ENCODE measurements at regions not wholly inside any gene's neighbourhood (a gene's known extent, or its start where the extent isn't known, plus 50 kb on each side); places are given as distances from the start of the nearest gene placed in this dataset.

- DNase-seq, result no peak
Observed at GRCh38 chr3:80113331-80113730, 345.5 kb upstream of the ROBO1 start.

- no peak for DNase-seq
Observed at GRCh38 chr3:80099559-80100066, 331.8 kb upstream of the ROBO1 start.

GRCh38 chr3:80097674-80098073, 329.9 kb upstream of the ROBO1 start:
- DNase-seq, result no peak

- no peak for DNase-seq
Observed at GRCh38 chr3:80096909-80097308, 329.1 kb upstream of the ROBO1 start.

- no peak for DNase-seq
Observed at GRCh38 chr3:80094589-80094988, 326.8 kb upstream of the ROBO1 start.

GRCh38 chr3:80087767-80088166, 320.0 kb upstream of the ROBO1 start:
- DNase-seq, result no peak

GRCh38 chr3:80086426-80086825, 318.6 kb upstream of the ROBO1 start:
- DNase-seq, result no peak

GRCh38 chr3:80079886-80080285, 312.1 kb upstream of the ROBO1 start:
- no peak for DNase-seq

- DNase-seq, result no peak
Observed at GRCh38 chr3:80068459-80068858, 300.7 kb upstream of the ROBO1 start.

GRCh38 chr3:80063535-80063934, 295.7 kb upstream of the ROBO1 start:
- DNase-seq, result no peak

GRCh38 chr3:80060664-80061063, 292.9 kb upstream of the ROBO1 start:
- no peak for DNase-seq

GRCh38 chr3:80055306-80055705, 287.5 kb upstream of the ROBO1 start:
- no peak for DNase-seq

GRCh38 chr3:80052271-80052670, 284.5 kb upstream of the ROBO1 start:
- no peak for DNase-seq

GRCh38 chr3:80051602-80051962, 283.8 kb upstream of the ROBO1 start:
- DNase-seq, result no peak

GRCh38 chr3:80050826-80051601, 283.2 kb upstream of the ROBO1 start:
- DNase-seq, result no peak

- DNase-seq, result no peak
Observed at GRCh38 chr3:80043226-80043625, 275.4 kb upstream of the ROBO1 start.

- DNase-seq, result no peak
Observed at GRCh38 chr3:80040067-80040466, 272.3 kb upstream of the ROBO1 start.

GRCh38 chr3:80036176-80036575, 268.4 kb upstream of the ROBO1 start:
- DNase-seq, result no peak

GRCh38 chr3:80035021-80035420, 267.2 kb upstream of the ROBO1 start:
- no peak for DNase-seq

GRCh38 chr3:80023010-80023409, 255.2 kb upstream of the ROBO1 start:
- no peak for DNase-seq

- no peak for DNase-seq
Observed at GRCh38 chr3:80018375-80018774, 250.6 kb upstream of the ROBO1 start.

- DNase-seq, result no peak
Observed at GRCh38 chr3:80017369-80017768, 249.6 kb upstream of the ROBO1 start.

GRCh38 chr3:80014576-80014975, 246.8 kb upstream of the ROBO1 start:
- no peak for DNase-seq

GRCh38 chr3:80010021-80010571, 242.3 kb upstream of the ROBO1 start:
- DNase-seq, result no peak

- DNase-seq, result no peak
Observed at GRCh38 chr3:80007522-80007921, 239.7 kb upstream of the ROBO1 start.
